GM12891 (cell line): ENCODE measurements at regions not wholly inside any gene's neighbourhood (a gene's known extent, or its start where the extent isn't known, plus 50 kb on each side); places are given as distances from the start of the nearest gene placed in this dataset.

ENCODE experiments used
- POLR2A ChIP-seq: IDR thresholded peaks from 2 replicates; pipeline ENCODE4 v1.6.1; 2011; ENCODE audit warnings: low read depth, low read length, control low read depth
- POLR2AphosphoS5 ChIP-seq: IDR thresholded peaks from 2 replicates; pipeline ENCODE4 v1.6.1; 2011; ENCODE audit warnings: low read depth, low read length, control low read depth
- SPI1 ChIP-seq: IDR thresholded peaks from 2 replicates; pipeline ENCODE4 v1.6.1; 2011; ENCODE audit warnings: low read depth, low read length, control low read depth

DNA sequence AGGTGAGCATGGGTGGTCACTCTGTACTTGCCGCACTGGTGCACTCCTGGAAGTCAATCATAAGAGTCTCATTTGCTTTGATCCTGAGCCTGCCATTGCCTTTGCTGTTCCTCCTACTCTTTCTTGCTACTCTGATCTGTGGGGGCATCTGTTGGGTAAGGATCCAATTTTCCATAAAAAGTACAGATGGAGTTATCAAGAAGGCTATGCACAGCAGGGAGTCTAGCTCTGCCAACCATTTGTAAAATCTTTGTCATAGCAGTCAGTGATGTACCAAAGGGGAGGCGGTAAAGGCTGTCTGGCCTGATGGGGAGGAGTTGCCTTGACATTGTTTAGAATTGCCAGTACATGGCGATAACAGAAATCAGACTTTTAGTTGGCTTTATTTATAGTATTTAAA is 109.0 kb upstream of the PLPPR1 start:
- TF ChIP-seq POLR2AphosphoS5, result no peak
- TF ChIP-seq POLR2A, result no peak
- TF ChIP-seq SPI1, result no peak
